NCI-H2196 treated with DMSO at 0.1 percent for 48 hours (cell line): ENCODE measurements at regions not wholly inside any gene's neighbourhood (a gene's known extent, or its start where the extent isn't known, plus 50 kb on each side); places are given as distances from the start of the nearest gene placed in this dataset.

ENCODE experiments used
- DNase-seq: peaks from one replicate; lab custom pipeline; 2025; ENCODE audit not compliant: unreplicated experiment; lab: John Stamatoyannopoulos, UW

- DNase-seq: no peak
These were observed 60.2 kb upstream of the PIP5K1B start for GRCh38 chr9:68644831-68645230.

GRCh38 chr9:68648164-68648563 lies 56.9 kb upstream of the PIP5K1B start:
- no peak for DNase-seq

GRCh38 chr9:68648971-68649370 lies 56.1 kb upstream of the PIP5K1B start:
- no peak for DNase-seq

GRCh38 chr9:68651280-68651893 lies 53.7 kb upstream of the PIP5K1B start:
- no peak for DNase-seq

- no peak for DNase-seq
These were observed 51.9 kb upstream of the PIP5K1B start for GRCh38 chr9:68653141-68653595.

- no peak for DNase-seq
These were observed 51.0 kb upstream of the PIP5K1B start for GRCh38 chr9:68654075-68654474.
